BJ (cell line): ENCODE measurements at regions not wholly inside any gene's neighbourhood (a gene's known extent, or its start where the extent isn't known, plus 50 kb on each side); places are given as distances from the start of the nearest gene placed in this dataset.

ENCODE experiments used
- CTCF ChIA-PET: fragments of 350-600 bp; formaldehyde crosslinking; extraction: SDS; loops from one replicate; lab custom pipeline; 2021; ENCODE audit warnings: antibody characterized with exemption, inconsistent platforms; lab: Yijun Ruan, JAX
- POLR2A ChIA-PET: fragments of 300-600 bp; sonication (Branson Sonifier 250); formaldehyde crosslinking; extraction: SDS; loops from one replicate; lab custom pipeline; 2021; ENCODE audit warnings: antibody characterized with exemption; lab: Charles Lee
- DNase-seq: peaks from one replicate; pipeline ENCODE4 v3.0.0-alpha.2; 2011; ENCODE audit warnings: low read depth
- H3K27me3 ChIP-seq: 2 replicates; pipeline ENCODE4 v1.6.0; 2011; ENCODE audit warnings: low read length; ENCODE audit not compliant: control insufficient read depth, insufficient read depth
- H3K36me3 ChIP-seq: 2 replicates; pipeline ENCODE4 v1.5.1; 2011; ENCODE audit warnings: low read length; ENCODE audit not compliant: control insufficient read depth, insufficient read depth
- H3K4me3 ChIP-seq: 2 replicates; pipeline ENCODE4 v1.5.1; 2011; ENCODE audit warnings: low read depth, mild to moderate bottlenecking, control low read depth, low read length
- CTCF ChIP-seq: IDR thresholded peaks from 2 replicates; pipeline ENCODE4 v1.5.1; 2011; ENCODE audit warnings: low read depth, mild to moderate bottlenecking, control low read depth, inconsistent platforms, low read length, moderate library complexity; ENCODE audit not compliant: insufficient read depth

- no peak for DNase-seq
- ChIA-PET POLR2A (no interaction called here), CTCF (interaction anchor here (1.1 kb wide), 1 partner anchor 271 kb away, joined by 4 read pairs; no protein-coding TSS in a partner anchor)
- Histone ChIP-seq H3K36me3 (no peaks in the 10 kb centered on the region), H3K4me3 (no peak overlapping the region), H3K27me3 (no peaks in the 10 kb centered on the region)
- TF ChIP-seq CTCF, result no peak
Observed at GRCh38 chr4:108301545-108302251, 133.0 kb upstream of the LEF1 start.

GRCh38 chr4:108297605-108298004, 128.9 kb upstream of the LEF1 start:
- H3K36me3 ChIP-seq, result no peaks in the 10 kb centered on the region
- POLR2A ChIA-PET, result no interaction called here
- DNase-seq, result no peak
- CTCF ChIA-PET, result no interaction called here
- TF ChIP-seq CTCF, result no peak
- no peaks in the 10 kb centered on the region for H3K27me3 ChIP-seq
- H3K4me3 ChIP-seq, result no peak overlapping the region

GRCh38 chr4:108292229-108292628, 123.5 kb upstream of the LEF1 start:
- ChIA-PET CTCF (no interaction called here), POLR2A (no interaction called here)

GRCh38 chr4:108291137-108291536, 122.4 kb upstream of the LEF1 start:
- POLR2A ChIA-PET, result no interaction called here
- Histone ChIP-seq H3K4me3 (no peak overlapping the region), H3K36me3 (no peaks in the 10 kb centered on the region), H3K27me3 (no peaks in the 10 kb centered on the region)
- DNase-seq, result no peak
- CTCF ChIA-PET, result no interaction called here
- TF ChIP-seq CTCF, result no peak

More at GRCh38 chr4:108292229-108292628, 123.5 kb upstream of the LEF1 start:
- H3K36me3 ChIP-seq, result no peaks in the 10 kb centered on the region
- no peak for TF ChIP-seq CTCF
- no peak for DNase-seq
- H3K27me3 ChIP-seq, result no peaks in the 10 kb centered on the region
- no peak overlapping the region for H3K4me3 ChIP-seq

GRCh38 chr4:108287834-108288413, 119.2 kb upstream of the LEF1 start:
- no peak for TF ChIP-seq CTCF
- H3K4me3 ChIP-seq, result no peak overlapping the region
- CTCF ChIA-PET, result no interaction called here
- no peak for DNase-seq
- POLR2A ChIA-PET, result no interaction called here
- no peaks in the 10 kb centered on the region for H3K27me3 ChIP-seq
- H3K36me3 ChIP-seq, result no peaks in the 10 kb centered on the region
